ENCODE measurements at regions not wholly inside any gene's neighbourhood (a gene's known extent, or its start where the extent isn't known, plus 50 kb on each side); places are given as distances from the start of the nearest gene placed in this dataset.

- no peak for DNase-seq (ENCODE audit: low read depth)
- TF ChIP-seq, protein P1, sequence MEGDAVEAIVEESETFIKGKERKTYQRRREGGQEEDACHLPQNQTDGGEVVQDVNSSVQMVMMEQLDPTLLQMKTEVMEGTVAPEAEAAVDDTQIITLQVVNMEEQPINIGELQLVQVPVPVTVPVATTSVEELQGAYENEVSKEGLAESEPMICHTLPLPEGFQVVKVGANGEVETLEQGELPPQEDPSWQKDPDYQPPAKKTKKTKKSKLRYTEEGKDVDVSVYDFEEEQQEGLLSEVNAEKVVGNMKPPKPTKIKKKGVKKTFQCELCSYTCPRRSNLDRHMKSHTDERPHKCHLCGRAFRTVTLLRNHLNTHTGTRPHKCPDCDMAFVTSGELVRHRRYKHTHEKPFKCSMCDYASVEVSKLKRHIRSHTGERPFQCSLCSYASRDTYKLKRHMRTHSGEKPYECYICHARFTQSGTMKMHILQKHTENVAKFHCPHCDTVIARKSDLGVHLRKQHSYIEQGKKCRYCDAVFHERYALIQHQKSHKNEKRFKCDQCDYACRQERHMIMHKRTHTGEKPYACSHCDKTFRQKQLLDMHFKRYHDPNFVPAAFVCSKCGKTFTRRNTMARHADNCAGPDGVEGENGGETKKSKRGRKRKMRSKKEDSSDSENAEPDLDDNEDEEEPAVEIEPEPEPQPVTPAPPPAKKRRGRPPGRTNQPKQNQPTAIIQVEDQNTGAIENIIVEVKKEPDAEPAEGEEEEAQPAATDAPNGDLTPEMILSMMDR (IDR thresholded peaks at IDR 0.05; ENCODE audit: insufficient read depth, low read length, poor library complexity, severe bottlenecking): no peak
Observed at GRCh38 chr6:51322505-51322904, 503.8 kb downstream of the TFAP2B start.

GRCh38 chr6:51323056-51323455 is 504.4 kb downstream of the TFAP2B start:
- TF ChIP-seq, protein P1 (IDR thresholded peaks at IDR 0.05; ENCODE audit: insufficient read depth, low read length, poor library complexity, severe bottlenecking): no peak

More at GRCh38 chr6:51322505-51322904, 503.8 kb downstream of the TFAP2B start:
- Histone ChIP-seq H3K4me3 (ENCODE audit: low read depth, low read length) (no peak overlapping the region), H3K27me3 (ENCODE audit: control insufficient read depth, insufficient read depth, low read length) (no peaks in the 10 kb centered on the region), H3K36me3 (ENCODE audit: control insufficient read depth, insufficient read depth, low read length) (no peaks in the 10 kb centered on the region)

DNA sequence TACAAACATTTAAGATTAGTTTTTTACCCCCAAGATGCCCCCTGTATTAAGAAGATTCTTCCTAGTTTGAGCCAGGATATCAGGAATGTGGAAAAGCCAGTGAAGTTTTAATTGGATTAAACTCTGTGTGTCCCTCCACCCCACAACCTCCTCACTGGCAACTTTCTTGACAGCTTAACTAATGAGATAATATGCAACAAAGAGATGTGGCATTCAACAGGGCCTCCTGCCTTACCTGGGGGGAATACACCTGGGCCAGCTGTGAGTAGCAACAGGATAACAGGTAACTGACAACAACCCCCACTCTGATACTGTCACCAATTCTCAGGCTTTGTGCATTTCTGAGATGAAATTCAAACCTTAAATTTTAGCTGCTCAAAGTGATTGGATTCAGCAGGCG is 512.3 kb downstream of the TFAP2B start:
- TF ChIP-seq, protein P1 (IDR thresholded peaks at IDR 0.05; ENCODE audit: insufficient read depth, low read length, poor library complexity, severe bottlenecking): no peak
- no peak overlapping the region for H3K4me3 ChIP-seq (ENCODE audit: low read depth, low read length)
- no peaks in the 10 kb centered on the region for H3K27me3 ChIP-seq (ENCODE audit: control insufficient read depth, insufficient read depth, low read length)
- no peaks in the 10 kb centered on the region for H3K36me3 ChIP-seq (ENCODE audit: control insufficient read depth, insufficient read depth, low read length)
- DNase-seq (ENCODE audit: low read depth): no peak

More at GRCh38 chr6:51323056-51323455, 504.4 kb downstream of the TFAP2B start:
- DNase-seq (ENCODE audit: low read depth): no peak
- Histone ChIP-seq H3K4me3 (ENCODE audit: low read depth, low read length) (no peak overlapping the region), H3K27me3 (ENCODE audit: control insufficient read depth, insufficient read depth, low read length) (no peaks in the 10 kb centered on the region), H3K36me3 (ENCODE audit: control insufficient read depth, insufficient read depth, low read length) (no peaks in the 10 kb centered on the region)

DNA sequence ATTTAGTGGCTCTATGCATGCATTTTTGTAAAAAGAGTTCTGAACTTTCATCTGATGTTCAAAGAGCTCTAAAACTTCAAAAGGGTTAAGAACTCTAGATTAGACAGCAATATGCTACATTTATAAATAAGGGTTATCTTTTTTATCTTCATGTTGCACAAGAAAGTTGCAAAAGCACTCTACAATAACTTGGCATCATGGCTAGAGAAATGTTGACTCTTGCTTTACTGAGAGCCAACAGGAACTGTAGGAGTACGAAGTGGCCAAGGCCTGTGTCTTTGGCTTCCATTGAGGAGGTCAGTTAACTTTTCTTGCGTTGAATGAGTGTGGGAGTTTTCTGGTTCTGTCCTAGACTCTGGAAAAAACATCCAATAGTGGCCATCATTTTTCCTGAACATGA is 516.9 kb downstream of the TFAP2B start:
- Histone ChIP-seq H3K27me3 (ENCODE audit: control insufficient read depth, insufficient read depth, low read length) (no peaks in the 10 kb centered on the region), H3K36me3 (ENCODE audit: control insufficient read depth, insufficient read depth, low read length) (no peaks in the 10 kb centered on the region), H3K4me3 (ENCODE audit: low read depth, low read length) (no peak overlapping the region)
- TF ChIP-seq, protein P1 (IDR thresholded peaks at IDR 0.05; ENCODE audit: insufficient read depth, low read length, poor library complexity, severe bottlenecking): no peak
- no peak for DNase-seq (ENCODE audit: low read depth)

- TF ChIP-seq, protein P1 (IDR thresholded peaks at IDR 0.05; ENCODE audit: insufficient read depth, low read length, poor library complexity, severe bottlenecking): no peak
Observed at GRCh38 chr6:51336185-51336584, 517.5 kb downstream of the TFAP2B start.

GRCh38 chr6:51337277-51337676 is 518.6 kb downstream of the TFAP2B start:
- Histone ChIP-seq H3K27me3 (ENCODE audit: control insufficient read depth, insufficient read depth, low read length) (no peaks in the 10 kb centered on the region), H3K36me3 (ENCODE audit: control insufficient read depth, insufficient read depth, low read length) (no peaks in the 10 kb centered on the region), H3K4me3 (ENCODE audit: low read depth, low read length) (no peak overlapping the region)
- DNase-seq (ENCODE audit: low read depth): no peak
- TF ChIP-seq, protein P1 (IDR thresholded peaks at IDR 0.05; ENCODE audit: insufficient read depth, low read length, poor library complexity, severe bottlenecking): no peak

More at GRCh38 chr6:51336185-51336584, 517.5 kb downstream of the TFAP2B start:
- Histone ChIP-seq H3K36me3 (ENCODE audit: control insufficient read depth, insufficient read depth, low read length) (no peaks in the 10 kb centered on the region), H3K4me3 (ENCODE audit: low read depth, low read length) (no peak overlapping the region), H3K27me3 (ENCODE audit: control insufficient read depth, insufficient read depth, low read length) (no peaks in the 10 kb centered on the region)
- DNase-seq (ENCODE audit: low read depth): no peak
